ENCODE measurements at regions not wholly inside any gene's neighbourhood (a gene's known extent, or its start where the extent isn't known, plus 50 kb on each side); places are given as distances from the start of the nearest gene placed in this dataset.

DNA sequence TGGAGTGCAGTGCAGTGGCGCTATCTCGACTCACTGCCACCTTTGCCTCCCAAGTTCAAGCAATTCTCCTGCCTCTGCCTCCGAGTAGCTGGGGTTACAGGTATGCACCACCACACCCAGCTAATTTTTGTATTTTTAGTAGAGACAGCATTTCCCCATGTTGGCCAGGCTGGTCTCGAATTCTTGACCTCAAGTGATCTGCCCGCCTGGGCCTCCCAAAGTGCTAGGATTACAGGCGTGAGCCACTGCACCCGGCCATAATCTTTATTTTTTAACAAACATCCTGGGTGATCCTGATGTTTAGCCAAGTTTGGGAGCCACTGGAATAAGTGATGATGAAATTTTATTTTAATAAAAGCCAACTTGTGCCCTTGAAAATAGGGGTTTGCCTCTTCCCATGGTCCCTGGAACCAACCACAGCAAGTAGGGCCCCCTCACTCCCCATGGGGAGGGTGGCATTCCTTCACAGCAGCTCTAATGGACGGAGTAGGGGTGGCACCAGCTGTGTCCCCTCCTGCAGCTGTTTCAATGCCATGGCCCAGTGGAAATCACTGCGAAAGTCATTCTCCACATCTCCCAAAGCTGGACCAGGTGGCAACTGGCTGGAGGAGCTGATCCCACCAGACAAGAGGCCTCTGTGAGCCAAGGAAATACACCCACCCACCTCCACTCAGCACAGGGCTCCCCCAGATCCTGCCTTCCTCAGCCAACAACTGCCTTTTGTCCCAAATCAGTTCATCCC lies 194.8 kb downstream of the ZFP36L2 start:
- H3K4me3 ChIP-seq (ENCODE audit: low read length): no peak overlapping the region
- no peak for DNase-seq (ENCODE audit: low read depth, low spot score)

DNA sequence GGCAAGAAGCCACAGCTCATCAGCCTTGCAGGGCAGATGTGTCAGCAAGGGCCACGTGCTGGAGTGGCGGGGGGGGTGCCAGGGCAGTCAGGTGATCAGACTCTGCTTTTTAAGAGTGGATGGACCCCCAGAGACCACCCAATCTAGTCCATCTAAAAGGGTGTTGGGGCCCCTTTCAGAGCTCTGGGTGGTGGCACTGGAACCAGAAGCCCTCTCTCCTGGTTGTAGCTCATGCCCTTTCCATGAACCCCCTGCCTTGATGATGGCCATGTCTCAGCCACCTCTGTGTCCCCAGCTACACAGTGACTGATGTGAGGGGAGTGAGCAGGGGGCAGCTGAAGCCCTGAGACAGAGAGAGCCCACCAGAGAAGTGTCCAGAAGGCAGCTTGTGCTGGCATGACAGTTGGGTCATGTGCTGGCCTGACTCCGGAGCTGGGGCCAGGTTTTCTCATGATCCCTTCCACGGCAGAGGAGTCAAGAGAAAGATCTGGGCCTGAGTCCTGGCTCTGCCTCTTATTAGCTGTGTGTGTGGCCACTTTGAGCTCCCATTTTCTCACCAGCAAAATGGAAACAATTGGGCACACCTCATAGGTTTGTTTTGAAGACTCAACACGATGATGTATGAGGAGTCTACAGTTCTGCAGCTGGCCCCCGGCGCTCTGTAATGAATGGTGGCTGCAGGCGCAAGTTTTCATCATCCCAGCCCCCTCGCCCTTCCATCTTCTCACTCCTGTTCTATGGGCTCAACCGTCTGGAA lies 195.7 kb downstream of the ZFP36L2 start:
- no peak for DNase-seq (ENCODE audit: low read depth, low spot score)
- no peak overlapping the region for H3K4me3 ChIP-seq (ENCODE audit: low read length)

DNA sequence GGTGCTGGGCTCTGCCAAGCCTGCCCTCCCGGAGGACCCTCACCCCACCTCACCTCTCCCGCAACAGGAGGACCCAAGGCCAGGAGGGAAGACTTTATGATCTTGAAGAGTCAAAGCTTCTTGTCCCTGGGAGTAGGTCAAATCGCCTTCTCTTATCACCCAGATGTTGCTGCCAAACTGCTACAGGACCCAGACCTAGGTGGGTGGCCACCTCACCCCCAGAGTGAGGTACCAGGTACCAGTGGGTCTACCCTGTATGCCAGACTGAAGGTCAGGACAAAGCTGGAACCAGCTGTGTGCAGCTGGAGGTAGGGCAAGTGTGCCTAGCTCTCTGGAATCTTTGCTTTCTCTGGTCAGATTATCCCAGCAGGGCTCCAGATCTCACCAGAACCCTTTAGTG lies 197.2 kb downstream of the ZFP36L2 start:
- H3K4me3 ChIP-seq (ENCODE audit: low read length): no peak overlapping the region
- no peak for DNase-seq (ENCODE audit: low read depth, low spot score)

DNA sequence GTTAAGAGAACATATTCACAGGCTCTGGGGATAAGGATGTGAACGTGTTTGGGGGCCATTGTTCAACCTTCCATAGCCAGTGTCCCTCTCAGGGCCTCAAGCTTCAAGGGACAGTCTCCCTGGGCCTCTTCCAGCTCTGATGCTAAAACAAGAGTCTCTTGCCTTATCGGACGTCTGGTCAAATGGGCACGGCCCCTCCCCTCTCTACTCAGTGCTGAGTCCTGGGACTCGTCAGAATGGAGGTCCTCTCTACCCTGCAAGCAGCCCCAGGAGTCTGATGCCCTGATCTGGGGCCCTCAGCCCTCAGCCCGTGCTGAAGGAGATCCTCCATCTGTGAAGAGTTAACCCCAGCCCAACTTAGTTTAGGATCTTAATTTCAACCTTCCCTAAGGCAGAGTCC lies 198.2 kb downstream of the ZFP36L2 start:
- DNase-seq (ENCODE audit: low read depth, low spot score): no peak

DNA sequence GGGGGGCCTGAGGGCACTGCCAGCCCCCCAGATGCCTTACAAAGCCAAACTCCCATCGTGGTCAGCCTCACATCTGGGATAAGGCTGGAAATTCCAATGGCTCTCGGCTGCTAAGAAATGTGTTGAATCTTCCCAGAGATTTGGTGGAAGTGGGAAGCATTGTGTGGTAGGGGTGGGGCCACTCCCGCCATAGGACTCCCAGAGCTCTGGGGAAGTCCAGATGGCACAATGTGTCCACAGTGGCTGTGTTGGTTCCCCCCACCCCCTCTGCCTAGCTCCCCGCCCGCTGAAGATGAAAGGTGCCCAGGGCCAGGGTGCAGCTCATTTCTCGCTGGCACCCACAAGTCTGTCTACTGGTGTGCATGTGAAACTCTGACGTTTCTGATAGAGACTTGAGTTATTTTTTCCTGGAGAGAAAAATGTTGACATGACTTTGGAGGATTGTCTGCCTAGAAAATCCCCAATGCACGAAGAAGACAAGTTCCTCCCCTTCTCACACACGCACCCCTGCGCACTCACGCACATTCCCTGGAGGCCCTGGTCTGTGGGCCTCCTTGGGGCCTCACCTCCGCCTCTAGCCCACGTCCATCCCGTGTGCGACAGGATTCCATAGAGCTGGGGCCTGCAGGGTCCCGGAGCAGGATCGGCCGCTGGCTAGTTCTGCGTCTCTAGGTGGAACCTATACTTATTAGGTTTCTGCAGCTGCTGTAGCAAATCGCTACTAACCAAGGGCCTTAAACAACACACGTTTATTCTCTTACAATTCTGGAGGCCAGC lies 199.1 kb downstream of the ZFP36L2 start:
- H3K4me3 ChIP-seq (ENCODE audit: low read length): no peak overlapping the region
- DNase-seq (ENCODE audit: low read depth, low spot score): no peak

More for the DNA sequence above, 198.2 kb downstream of the ZFP36L2 start:
- no peak overlapping the region for H3K4me3 ChIP-seq (ENCODE audit: low read length)

DNA sequence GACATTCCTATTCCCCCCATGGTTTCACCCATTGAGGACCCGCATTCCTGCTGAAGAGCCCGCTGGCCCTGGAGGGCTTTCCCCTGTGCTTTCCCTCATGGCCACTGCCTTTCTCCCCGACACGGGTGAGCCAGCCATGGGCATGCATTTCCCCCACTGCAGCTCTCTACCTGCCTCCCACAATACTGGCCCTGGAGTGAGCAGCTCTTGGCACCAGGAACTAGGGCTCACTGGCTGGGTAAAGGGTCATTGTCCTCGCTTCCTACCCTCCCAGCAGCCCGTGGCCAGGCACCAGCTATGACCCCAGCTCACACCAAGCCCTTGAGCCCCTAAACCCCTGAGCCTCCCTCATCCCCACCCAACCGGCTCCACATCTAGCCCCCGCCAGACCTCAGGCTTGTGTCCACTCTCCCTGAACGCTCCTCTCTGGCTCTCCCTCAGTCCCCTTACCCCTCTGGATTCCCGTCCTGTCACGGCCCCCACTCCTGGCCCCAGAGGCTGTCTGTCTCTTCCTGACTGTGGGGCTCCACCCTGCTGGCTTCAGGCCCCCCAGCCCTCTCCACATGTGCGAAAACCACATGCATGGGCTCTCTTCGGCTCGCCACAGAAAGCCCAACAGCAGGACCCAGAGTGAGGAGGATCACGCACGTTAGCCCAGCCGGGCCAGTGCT lies 199.8 kb downstream of the ZFP36L2 start:
- no peak overlapping the region for H3K4me3 ChIP-seq (ENCODE audit: low read length)
- no peak for DNase-seq (ENCODE audit: low read depth, low spot score)

DNA sequence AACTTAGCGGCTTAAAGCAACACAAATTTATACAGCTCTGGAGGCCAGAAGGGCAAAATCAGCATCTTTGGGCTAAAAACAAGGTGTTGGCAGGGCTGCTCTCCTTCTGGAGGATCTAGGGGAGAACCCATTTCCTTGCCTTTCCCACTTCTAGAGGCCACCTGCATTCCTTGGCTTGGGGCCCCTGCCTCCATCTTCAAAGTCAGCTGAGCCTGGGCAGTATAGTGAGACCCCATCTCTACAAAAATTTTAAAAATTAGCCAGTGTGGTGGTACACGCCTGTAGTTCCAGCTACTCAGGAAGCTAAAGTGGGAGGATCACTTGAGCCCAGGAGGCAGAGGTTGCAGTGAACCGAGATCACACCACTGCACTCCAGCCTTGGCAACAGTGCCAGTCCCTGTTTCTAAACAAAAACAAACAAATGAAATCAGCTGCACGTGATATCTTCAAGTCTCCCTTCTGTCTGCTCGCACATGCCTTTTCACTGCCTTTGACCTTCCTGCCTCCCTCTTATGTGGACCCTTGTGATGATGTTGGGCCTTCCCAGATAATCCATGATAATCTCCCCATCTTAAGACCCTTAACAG lies 200.6 kb downstream of the ZFP36L2 start:
- H3K4me3 ChIP-seq (ENCODE audit: low read length): no peak overlapping the region
- DNase-seq (ENCODE audit: low read depth, low spot score): no peak

DNA sequence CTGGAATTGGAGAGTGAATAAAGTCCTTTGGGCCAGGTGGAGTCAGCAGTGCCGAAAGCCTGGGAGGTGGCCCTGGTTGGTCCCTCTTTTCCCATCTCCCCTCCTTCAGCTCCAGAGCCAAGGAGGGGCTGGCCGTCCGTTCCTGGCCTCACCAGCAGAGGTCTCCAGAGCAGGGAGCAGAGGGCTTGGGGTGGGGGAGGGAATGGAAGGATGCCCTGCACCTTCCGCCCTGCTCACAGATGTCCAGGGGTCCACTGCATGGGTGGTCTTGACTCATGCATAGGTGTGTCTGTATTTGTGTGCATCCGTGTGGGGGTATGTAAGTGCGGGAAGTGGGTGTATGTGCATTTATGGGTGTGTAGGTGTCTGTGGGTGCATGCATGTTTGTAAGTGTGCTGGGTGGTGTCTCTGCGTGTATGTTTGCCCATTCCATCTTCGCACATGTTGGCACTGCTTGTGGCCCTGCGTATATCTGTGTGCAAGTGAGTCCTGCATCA lies 201.8 kb downstream of the ZFP36L2 start:
- DNase-seq (ENCODE audit: low read depth, low spot score): no peak

DNA sequence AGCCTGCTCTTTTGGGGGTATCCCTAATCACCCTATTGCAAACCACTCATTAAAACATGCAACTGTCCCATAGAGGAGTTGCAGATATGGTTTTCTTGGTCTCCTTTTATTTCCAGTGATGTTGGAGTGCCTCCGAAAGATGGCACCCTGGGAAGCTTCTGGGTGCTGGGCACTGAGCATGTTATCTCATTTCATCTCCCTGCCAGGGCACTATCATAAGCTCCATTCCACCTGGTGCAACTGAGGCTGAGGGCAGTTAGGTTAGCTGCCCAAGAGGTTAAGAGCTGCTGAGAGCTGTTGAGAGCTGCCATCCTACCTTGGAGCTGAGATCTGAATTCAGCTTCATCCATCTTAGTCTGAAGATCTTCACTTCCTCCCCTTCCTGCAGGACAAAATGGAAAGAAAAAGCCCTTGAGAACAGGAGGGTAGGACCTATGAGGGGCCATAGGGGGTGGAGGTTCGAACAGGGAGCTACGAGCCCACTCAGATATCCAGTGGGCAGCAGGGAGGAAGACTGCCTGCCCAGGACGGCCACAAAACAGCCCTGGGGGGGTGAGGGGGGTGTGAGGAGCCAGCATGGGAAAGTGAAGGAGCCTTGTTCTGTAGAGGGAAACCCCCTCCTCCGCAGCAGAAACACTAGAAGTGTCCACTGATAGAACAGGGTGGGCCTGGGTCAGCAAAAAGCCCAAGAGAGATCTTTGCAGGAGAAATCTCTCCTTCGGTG lies 202.5 kb downstream of the ZFP36L2 start:
- H3K4me3 ChIP-seq (ENCODE audit: low read length): no peak overlapping the region
- no peak for DNase-seq (ENCODE audit: low read depth, low spot score)

More for the DNA sequence above, 201.8 kb downstream of the ZFP36L2 start:
- H3K4me3 ChIP-seq (ENCODE audit: low read length): no peak overlapping the region

DNA sequence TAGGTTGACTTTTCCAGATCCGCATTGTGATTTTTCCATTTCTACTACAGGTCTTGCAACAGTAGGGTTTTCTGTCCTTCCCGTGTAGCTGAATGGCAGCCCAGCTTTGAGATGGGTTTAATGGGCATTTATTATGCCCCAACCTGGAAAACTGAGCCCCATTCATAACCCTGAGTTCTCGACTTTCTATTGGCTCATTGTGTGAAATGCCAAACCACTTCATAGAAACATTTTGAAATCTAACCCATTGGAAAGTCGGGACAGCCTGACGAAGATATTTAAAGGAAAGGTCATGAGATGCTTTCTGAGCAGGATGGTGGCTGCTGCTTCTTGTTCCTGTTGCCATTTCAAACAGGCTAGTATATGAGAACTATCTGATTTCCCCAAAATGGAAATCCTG lies 203.5 kb downstream of the ZFP36L2 start:
- H3K4me3 ChIP-seq (ENCODE audit: low read length): no peak overlapping the region
- DNase-seq (ENCODE audit: low read depth, low spot score): no peak

DNA sequence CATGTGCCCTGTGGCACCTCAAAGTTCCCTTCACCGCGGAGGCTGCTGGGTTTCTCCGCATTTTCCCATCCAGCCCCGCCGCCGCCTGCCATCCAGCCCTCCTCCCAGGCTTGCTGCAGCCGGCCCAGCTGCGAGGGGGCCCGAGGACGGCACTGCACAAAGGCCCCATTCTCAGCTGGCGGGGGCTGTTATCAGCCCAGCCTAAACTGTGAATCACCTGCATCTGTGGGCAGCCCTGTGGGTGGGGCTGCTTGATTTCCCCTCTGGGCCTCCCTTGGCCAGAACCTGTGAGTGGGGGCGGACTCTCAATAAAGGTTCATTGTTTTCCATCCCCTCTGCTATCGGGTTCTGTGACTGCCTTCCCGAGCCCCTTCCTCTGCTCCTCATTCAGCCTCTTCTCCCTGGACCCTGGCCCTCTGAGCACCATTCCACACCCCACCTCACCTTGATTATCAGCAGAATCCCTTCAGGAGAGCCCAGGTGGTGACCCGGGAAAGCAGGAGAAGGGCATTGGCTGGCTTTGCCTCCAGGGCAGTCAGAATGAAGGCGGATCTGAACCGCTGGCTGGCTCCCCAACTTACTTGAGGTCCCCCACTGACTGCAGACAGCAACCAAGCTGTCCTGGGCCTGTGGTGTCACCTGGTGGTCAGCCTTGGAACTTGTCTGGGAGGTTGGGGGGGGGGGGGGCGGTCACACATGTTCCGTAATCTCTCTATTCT lies 204.5 kb downstream of the ZFP36L2 start:
- no peak for DNase-seq (ENCODE audit: low read depth, low spot score)
- H3K4me3 ChIP-seq (ENCODE audit: low read length): no peak overlapping the region

DNA sequence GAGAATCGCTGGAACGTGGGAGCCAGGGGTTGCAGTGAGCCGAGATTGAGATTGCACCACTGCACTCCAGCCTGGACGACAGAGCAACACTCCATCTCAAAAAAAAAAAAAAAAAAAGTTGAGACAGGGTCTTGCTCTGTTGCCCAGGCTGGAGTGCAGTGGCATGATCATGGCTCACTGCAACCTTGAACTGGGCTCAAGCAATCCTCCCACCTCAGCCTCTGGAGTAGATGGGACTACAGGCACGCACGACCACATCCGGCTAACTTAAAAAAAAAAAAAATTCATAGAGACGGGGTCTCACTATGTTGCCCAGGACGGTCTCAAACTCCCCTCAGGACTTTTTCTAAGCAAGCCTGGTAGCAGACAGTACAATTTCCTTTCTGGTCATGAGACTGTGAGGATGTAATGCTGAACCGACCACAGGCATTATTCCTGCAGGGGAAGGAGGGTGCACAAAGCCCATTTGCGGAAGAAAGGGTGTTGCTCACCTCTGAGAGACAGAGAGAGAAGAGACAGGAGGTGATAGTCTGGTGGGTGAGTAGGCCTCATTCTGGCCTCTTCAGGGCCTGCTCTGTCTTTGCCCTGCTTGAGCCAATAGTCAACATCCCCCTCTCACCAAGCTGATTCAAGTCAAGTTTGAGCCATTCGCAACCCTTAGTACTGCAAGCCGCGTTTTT lies 205.3 kb downstream of the ZFP36L2 start:
- H3K4me3 ChIP-seq (ENCODE audit: low read length): no peak overlapping the region
- no peak for DNase-seq (ENCODE audit: low read depth, low spot score)

DNA sequence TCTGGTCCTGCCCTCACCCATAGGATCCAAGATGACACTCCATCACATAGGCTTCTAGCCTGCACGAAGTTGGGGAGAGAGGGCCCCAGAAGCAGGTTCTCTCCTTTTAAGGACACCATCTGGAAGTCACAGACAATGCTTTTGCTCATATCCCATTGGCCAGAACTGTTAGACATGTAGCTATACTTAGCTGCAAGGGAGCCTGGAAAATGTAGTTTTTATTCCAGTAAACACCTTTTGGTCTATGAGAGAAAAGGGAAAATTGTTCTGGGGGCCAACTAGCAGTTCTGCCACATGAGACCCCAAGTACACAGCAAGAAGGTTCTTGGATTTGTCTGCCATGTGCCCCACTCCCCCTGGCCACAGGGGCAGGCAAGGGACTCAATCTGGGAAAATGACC lies 206.1 kb downstream of the ZFP36L2 start:
- no peak overlapping the region for H3K4me3 ChIP-seq (ENCODE audit: low read length)
- no peak for DNase-seq (ENCODE audit: low read depth, low spot score)

DNA sequence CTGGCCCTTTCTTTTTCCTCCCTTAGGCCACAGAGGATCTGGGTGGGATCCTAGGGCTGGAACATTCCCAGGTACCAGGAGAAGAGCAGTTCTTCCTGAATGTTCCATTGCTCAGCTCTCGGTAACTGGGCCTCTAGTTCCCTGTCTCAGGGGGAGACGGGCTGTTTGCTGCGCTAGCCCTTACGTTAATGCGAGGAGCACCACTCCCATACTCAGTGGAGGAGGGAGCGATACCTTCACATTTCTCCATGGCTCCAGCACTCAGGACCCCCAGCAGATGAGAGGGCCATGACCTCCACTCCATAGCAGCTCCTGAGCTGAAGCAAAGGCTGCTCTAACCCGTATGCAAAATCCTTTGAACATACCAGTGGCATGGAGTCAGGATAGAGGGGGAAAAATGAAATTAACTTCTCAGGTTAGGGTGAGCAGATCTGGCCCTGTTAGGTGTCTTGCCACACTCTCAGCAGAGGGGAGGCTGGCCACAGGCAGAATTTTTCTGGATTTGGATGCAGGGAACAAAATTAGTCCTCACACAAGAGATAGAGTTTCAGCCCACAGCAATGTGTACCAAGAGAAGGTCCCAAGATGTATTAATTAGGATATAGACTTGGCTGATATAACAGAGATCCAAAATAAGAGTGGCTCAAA lies 206.7 kb downstream of the ZFP36L2 start:
- H3K4me3 ChIP-seq (ENCODE audit: low read length): no peak overlapping the region
- no peak for DNase-seq (ENCODE audit: low read depth, low spot score)

DNA sequence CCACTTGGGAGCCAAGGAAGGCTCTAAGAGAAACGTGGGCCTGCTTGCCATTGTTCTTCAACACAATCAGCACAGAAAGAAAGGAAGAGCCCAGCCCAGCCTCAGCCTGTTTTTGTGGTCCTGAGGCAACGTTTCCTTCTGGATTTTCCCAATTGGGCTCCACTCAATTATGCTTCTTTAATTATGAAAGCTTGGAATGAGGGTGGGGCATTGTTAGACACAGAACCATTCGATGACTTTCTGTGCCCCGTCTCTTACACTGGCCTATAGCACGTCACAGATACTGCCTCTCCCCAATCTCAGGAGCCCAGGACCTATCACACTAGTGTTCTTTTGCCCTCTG lies 207.4 kb downstream of the ZFP36L2 start:
- DNase-seq (ENCODE audit: low read depth, low spot score): no peak
- no peak overlapping the region for H3K4me3 ChIP-seq (ENCODE audit: low read length)

DNA sequence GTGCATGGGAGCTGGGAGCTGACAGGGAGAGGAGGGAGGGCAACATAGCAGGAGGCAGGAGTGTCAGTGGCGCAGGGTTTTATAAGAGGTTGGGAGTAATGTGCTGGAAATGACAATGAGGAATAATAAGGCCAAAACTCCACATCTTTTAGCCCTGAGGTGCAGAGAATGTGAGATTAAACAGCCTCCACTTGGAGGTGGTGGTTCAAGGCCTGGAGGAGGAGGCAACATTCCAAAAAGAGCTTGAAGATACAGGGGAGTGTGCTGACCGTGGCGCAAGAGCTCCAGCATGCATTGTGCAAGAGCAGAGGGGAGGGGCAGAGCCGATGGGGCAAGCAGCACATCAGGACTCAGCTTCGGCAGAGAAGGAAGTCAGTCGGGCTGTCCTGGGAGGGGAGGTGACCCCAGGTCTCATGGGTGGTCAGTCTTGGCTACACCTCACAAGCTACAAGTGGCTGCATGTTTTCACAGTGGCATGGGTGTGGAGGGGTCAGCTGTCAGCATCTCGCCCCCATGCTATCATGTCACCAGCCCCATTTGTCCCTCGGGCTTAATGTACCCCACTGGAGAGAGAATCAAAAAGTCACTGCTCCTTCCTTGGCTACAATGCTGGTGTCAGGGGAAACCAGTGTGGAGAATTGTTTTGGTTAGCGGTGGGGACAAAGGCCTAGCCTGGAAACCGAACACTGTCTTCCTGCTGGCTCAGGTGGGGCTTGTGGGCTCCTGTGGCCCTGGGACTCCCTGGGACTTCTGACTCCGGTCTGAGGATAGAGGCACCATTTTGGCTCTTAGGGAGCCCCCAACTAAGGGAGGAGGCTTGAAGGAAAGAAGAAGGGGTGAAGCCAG lies 208.0 kb downstream of the ZFP36L2 start:
- no peak overlapping the region for H3K4me3 ChIP-seq (ENCODE audit: low read length)
- DNase-seq (ENCODE audit: low read depth, low spot score): no peak
